ENCODE measurements at regions not wholly inside any gene's neighbourhood (a gene's known extent, or its start where the extent isn't known, plus 50 kb on each side); places are given as distances from the start of the nearest gene placed in this dataset.
A peak's percentile ranks its signal among the peaks of the same experiment; 100 is the strongest.

DNA sequence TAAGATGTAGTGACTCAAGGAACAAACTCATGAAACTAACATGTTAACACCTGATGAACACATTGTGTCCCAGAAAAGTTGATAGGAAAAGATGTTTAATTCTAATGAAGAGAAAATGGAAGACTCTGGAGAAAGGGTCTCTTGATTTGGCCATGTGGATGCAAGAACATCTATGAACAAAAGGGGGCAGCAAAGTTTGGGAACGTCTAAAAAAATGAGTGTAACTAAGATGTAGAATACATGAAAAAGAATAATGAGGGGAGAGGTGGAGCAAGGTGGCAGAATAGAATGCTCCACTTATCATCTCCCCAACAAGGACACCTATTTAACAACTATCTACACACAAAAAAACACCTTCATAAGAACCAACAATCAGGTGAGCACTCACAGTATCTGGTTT is 805.1 kb downstream of the TNS3 start:
- TF ChIP-seq, protein P1, sequence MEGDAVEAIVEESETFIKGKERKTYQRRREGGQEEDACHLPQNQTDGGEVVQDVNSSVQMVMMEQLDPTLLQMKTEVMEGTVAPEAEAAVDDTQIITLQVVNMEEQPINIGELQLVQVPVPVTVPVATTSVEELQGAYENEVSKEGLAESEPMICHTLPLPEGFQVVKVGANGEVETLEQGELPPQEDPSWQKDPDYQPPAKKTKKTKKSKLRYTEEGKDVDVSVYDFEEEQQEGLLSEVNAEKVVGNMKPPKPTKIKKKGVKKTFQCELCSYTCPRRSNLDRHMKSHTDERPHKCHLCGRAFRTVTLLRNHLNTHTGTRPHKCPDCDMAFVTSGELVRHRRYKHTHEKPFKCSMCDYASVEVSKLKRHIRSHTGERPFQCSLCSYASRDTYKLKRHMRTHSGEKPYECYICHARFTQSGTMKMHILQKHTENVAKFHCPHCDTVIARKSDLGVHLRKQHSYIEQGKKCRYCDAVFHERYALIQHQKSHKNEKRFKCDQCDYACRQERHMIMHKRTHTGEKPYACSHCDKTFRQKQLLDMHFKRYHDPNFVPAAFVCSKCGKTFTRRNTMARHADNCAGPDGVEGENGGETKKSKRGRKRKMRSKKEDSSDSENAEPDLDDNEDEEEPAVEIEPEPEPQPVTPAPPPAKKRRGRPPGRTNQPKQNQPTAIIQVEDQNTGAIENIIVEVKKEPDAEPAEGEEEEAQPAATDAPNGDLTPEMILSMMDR (IDR thresholded peaks at IDR 0.05), result peak; percentile 57

DNA sequence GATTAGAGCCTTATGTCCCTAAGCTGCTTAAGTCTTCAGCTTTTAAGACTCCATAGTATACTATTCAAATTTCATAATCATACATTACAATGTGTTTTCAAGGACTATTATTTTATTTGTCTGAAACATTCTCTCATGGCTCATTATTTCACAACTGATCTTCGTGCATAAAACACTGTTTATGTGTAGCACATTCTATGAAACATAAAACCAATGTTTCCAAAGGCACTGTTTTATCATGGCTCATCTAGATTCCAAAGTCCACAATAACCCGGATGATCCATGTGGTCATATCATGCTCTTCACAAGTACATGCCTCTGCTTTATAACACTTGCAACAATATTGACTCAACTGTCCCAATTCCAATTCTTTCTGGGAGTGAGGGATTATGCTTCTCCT is 806.1 kb downstream of the TNS3 start:
- TF ChIP-seq, protein P1 (IDR thresholded peaks at IDR 0.05), result no peak

DNA sequence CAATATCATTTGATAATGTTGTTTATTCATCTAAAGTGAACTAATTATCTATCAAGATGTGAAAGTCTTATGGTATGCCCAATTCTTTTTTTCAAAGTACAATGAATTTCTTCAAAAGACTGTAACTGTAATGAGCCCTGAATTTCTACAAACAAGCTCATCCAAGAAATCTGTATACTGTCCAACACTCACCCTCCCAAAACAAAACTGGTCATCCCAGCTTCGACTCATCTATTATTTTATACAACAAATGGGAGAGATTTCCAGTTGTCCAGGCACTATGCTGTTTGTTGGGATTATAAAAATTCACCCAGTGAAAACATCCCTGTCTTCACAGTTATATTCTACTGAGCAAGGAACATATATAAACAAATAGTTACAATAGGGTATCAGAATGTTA is 806.9 kb downstream of the TNS3 start:
- TF ChIP-seq, protein P1 (IDR thresholded peaks at IDR 0.05), result no peak

DNA sequence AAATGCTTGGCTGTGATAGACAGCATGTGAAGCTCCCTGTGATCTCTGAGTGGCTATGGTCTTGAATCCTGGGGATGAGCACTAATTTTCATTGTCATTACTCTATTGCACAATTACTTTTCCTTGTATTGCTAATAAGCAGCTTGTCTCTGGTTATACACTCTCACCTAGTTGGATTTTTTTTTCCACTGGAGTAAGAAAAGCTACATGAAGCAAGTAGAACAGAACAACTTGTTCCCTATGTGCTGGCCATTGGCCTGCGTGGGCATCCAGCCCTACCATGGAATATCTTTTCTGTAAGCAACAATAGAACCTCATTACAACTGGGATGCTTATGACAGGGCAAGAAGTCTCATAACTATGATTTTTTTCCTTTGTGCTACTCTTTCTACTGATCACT is 807.4 kb downstream of the TNS3 start:
- TF ChIP-seq, protein P1 (IDR thresholded peaks at IDR 0.05), result no peak

DNA sequence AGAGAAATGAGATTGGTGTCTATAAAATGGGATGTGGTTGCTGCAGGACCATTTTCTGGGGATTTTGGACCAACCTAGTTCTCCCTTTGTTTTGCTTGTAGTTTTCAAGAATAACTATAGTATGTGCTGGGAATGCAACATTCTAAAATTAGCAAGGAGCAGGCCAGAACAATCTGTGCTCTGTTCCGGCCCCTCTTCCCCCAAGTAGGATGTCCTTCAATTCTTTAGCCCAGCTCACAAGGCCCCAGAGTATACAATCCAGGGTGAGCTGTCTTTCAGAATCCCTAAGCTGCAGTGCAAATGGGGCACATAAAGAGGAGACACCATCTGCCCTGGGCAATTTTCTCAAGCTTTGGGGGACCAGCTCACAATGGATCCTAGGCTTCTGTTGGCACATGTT is 809.1 kb downstream of the TNS3 start:
- TF ChIP-seq, protein P1 (IDR thresholded peaks at IDR 0.05), result no peak

DNA sequence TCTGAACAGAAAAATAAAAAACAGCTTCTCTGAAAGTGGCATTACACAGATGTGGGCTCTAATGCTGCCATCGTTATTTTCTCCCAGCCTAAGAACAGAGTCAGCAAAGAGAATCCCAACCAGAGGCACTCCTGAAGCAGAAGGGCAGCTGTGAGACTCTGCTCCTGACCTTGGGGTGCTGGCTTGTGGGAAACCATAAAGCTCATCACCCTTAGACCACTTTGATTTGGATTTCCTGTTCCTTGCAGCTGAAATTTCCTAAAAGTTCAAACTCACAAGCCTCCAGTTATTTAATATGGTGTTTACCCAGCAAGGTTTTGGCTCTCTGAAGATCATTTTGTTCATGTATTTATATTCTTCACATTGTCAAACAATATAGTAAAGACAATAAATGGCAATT is 814.8 kb downstream of the TNS3 start:
- TF ChIP-seq, protein P1 (IDR thresholded peaks at IDR 0.05), result no peak

DNA sequence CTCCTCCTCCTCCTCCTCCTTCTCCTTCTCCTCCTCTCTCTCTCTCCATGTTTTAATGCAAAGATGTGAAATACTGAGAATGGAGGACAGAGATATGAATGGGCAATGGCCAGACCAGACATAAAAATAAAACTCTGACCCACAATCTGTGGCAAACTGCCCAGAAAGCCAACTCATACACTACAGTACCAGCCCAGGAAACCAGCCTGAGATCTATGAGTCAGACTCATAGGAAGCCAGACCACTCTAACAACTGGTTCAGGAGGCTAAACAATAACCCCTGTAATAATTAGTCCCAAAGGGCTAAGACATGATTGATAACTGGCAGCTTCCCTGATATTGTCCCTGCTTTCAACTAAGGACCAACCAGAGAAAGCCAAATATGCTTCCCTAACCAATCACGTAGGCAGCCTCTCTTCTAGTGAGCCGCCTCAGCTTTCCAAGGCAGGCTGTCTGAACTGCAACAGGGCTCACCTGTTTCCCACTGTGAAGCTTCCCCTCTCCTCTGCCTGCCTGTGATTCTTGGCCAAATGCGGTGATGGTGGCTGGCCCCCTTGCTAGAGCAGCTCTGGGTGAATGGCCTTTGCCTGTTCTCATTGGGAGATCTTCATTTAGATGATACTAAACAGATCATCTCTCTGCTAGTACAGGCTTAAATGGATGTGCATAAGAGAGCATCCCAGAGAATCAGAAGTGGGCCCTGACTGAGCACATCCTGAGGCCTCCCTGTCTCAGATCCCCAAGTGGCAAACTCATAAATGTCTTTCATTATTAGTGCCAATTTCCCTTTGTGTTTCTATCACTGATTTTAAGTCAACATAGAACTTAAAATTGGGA is 817.6 kb downstream of the TNS3 start:
- TF ChIP-seq, protein P1 (IDR thresholded peaks at IDR 0.05), result no peak

All from LNCAP (cell line).